Erythroblast (primary cell): ENCODE measurements at regions not wholly inside any gene's neighbourhood (a gene's known extent, or its start where the extent isn't known, plus 50 kb on each side); places are given as distances from the start of the nearest gene placed in this dataset.

Source experiments
- GATA1 ChIP-seq: IDR thresholded peaks from 2 replicates; pipeline ENCODE4 v1.6.1; 2011; ENCODE audit warnings: low read depth, mild to moderate bottlenecking, control low read depth, low read length, moderate library complexity
- POLR2A ChIP-seq: IDR thresholded peaks from 2 replicates; pipeline ENCODE4 v1.6.1; 2011; ENCODE audit warnings: mild to moderate bottlenecking, low read length

GRCh38 chr4:14234307-14234706 is 606.8 kb upstream of the BOD1L1 start:
- TF ChIP-seq POLR2A (no peak), GATA1 (no peak)
